HEK293 (cell line): ENCODE measurements at regions not wholly inside any gene's neighbourhood (a gene's known extent, or its start where the extent isn't known, plus 50 kb on each side); places are given as distances from the start of the nearest gene placed in this dataset.

Experiments
- CTCF ChIA-PET: fragments of 350-600 bp; formaldehyde crosslinking; extraction: SDS; loops from one replicate; lab custom pipeline; 2021; ENCODE audit warnings: antibody characterized with exemption; lab: Yijun Ruan, JAX
- POLR2A ChIA-PET: fragments of 300-600 bp; formaldehyde crosslinking; extraction: SDS; loops from one replicate; lab custom pipeline; 2020; ENCODE audit warnings: antibody characterized with exemption, inconsistent platforms; lab: Yijun Ruan, JAX
- H3K27ac ChIP-seq: fragments of 200-500 bp; sonication (Bioruptor generic); 2 replicates; pipeline ENCODE4 v1.5.1; 2014; ENCODE audit warnings: low read depth, low read length, control low read depth, inconsistent platforms; ENCODE audit errors: extremely low read depth
- H3K36me3 ChIP-seq, 2 experiments: fragments of 200-500 bp in 1 of 2; sonication (Bioruptor generic) in 1 of 2; 1 replicate in 1 of 2; 2 replicates in 1 of 2; pipeline ENCODE4 v1.5.1; 2014 to 2017; ENCODE audit warnings: inconsistent platforms in 2 of 2, low read length in 2 of 2; ENCODE audit not compliant: control insufficient read depth in 2 of 2, insufficient read depth in 1 of 2
- H3K4me1 ChIP-seq: fragments of 200-500 bp; sonication (Bioruptor generic); 2 replicates; pipeline ENCODE4 v1.5.1; 2014; ENCODE audit warnings: mild to moderate bottlenecking, low read length, inconsistent platforms; ENCODE audit not compliant: control insufficient read depth, insufficient read depth
- H3K4me3 ChIP-seq: 2 replicates; pipeline ENCODE4 v1.5.1; 2011; ENCODE audit warnings: low read depth, mild to moderate bottlenecking, control low read depth, low read length, moderate library complexity
- H3K9me3 ChIP-seq: fragments of 200-500 bp; sonication (Bioruptor generic); 2 replicates; pipeline ENCODE4 v1.5.1; 2014; ENCODE audit warnings: low read depth, low read length, inconsistent platforms; ENCODE audit not compliant: control insufficient read depth, insufficient read depth
- TRIM28 ChIP-seq: IDR thresholded peaks from 2 replicates; pipeline ENCODE4 v1.6.1; 2011; ENCODE audit warnings: low read length, control low read depth, borderline replicate concordance
- ZBTB11 ChIP-seq: fragments of 450-650 bp; formaldehyde crosslinking; conservative IDR thresholded peaks from 2 replicates; pipeline ENCODE4 v1.5.1; 2016; ENCODE audit warnings: low read depth, missing biosample characterization, missing genetic modification characterization
- ZFP3 ChIP-seq: fragments of 450-650 bp; formaldehyde crosslinking; IDR thresholded peaks from 2 replicates; pipeline ENCODE4 v1.5.1; 2016; ENCODE audit warnings: low read depth, missing biosample characterization, missing genetic modification characterization
- ZFP37 ChIP-seq: fragments of 450-650 bp; formaldehyde crosslinking; IDR thresholded peaks from 2 replicates; pipeline ENCODE4 v1.5.1; 2016; ENCODE audit warnings: missing biosample characterization, missing genetic modification characterization
- ZNF132 ChIP-seq: fragments of 450-650 bp; formaldehyde crosslinking; IDR thresholded peaks from 2 replicates; pipeline ENCODE4 v1.5.1; 2017; ENCODE audit warnings: missing biosample characterization, missing genetic modification characterization, borderline replicate concordance
- ZNF169 ChIP-seq: fragments of 450-650 bp; formaldehyde crosslinking; IDR thresholded peaks from 2 replicates; pipeline ENCODE4 v1.5.1; 2016; ENCODE audit warnings: missing biosample characterization, missing genetic modification characterization
- ZNF24 ChIP-seq: fragments of 450-650 bp; formaldehyde crosslinking; IDR thresholded peaks from 2 replicates; pipeline ENCODE4 v1.5.1; 2016; ENCODE audit warnings: missing biosample characterization, missing genetic modification characterization
- ZNF302 ChIP-seq: fragments of 450-650 bp; formaldehyde crosslinking; IDR thresholded peaks from 2 replicates; pipeline ENCODE4 v1.5.1; 2016; ENCODE audit warnings: missing biosample characterization, missing genetic modification characterization, low read depth
- ZNF394 ChIP-seq: fragments of 450-650 bp; formaldehyde crosslinking; IDR thresholded peaks from 2 replicates; pipeline ENCODE4 v1.5.1; 2016; ENCODE audit warnings: missing biosample characterization, missing genetic modification characterization, mild to moderate bottlenecking, moderate library complexity, borderline replicate concordance
- ZNF518A ChIP-seq: fragments of 450-650 bp; formaldehyde crosslinking; conservative IDR thresholded peaks from 2 replicates; pipeline ENCODE4 v1.5.1; 2016; ENCODE audit warnings: low read depth, missing biosample characterization, missing genetic modification characterization
- ZNF571 ChIP-seq: fragments of 450-650 bp; formaldehyde crosslinking; IDR thresholded peaks from 2 replicates; pipeline ENCODE4 v1.5.0; 2017; ENCODE audit warnings: missing biosample characterization, missing genetic modification characterization
- ZNF621 ChIP-seq: fragments of 450-650 bp; formaldehyde crosslinking; IDR thresholded peaks from 2 replicates; pipeline ENCODE4 v1.5.1; 2017; ENCODE audit warnings: missing biosample characterization, missing genetic modification characterization
- TF ChIP-seq, protein P1 (sequence below): fragments of 450-650 bp; formaldehyde crosslinking; IDR thresholded peaks from 2 replicates; pipeline ENCODE4 v1.5.1; 2016; ENCODE audit warnings: missing biosample characterization, missing genetic modification characterization, low read depth
- TF ChIP-seq, protein P2 (sequence below): IDR thresholded peaks from 2 replicates; pipeline ENCODE4 v1.6.1; 2011; ENCODE audit warnings: mild to moderate bottlenecking, low read depth, low read length, borderline replicate concordance

DNA sequence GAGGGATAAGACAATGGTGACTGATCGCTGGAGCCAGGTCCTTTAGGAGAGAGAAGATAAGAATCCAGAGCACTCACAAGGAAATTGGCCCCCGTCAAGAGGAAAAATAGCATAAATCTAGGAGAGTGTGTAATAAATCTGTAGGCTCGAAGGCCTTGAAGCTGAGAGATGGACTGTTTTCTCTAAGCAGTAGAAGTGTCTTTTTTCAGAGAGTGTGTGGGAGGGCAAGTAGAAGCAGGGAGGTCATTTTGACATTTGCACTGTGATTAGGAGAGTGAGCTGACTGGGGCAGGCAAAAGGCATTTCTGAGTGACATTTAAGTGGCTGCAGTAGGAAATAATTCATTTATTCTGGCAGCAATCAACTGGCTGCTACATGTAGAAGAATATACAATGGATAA is 78.0 kb upstream of the DDHD1 start:
- no peaks in the 10 kb centered on the region; the same call in 1 of the 2 replicates for H3K9me3 ChIP-seq
- no peaks in the 10 kb centered on the region for H3K4me1 ChIP-seq
- no peak overlapping the region for H3K4me3 ChIP-seq
- CTCF ChIA-PET = no interaction called here
- POLR2A ChIA-PET = no interaction called here
- TF ChIP-seq TRIM28 (peak; percentile 47; the same call in 1 of the 2 replicates), ZNF169 (no peak)
- H3K36me3 ChIP-seq = no peaks in the 10 kb centered on the region
- no peak overlapping the region for H3K27ac ChIP-seq

- ChIA-PET CTCF (interaction anchor here (0.6 kb wide), 1 partner anchor 1097 kb away, joined by 5 read pairs; no protein-coding TSS in a partner anchor), POLR2A (no interaction called here)
- TF ChIP-seq, protein P1, sequence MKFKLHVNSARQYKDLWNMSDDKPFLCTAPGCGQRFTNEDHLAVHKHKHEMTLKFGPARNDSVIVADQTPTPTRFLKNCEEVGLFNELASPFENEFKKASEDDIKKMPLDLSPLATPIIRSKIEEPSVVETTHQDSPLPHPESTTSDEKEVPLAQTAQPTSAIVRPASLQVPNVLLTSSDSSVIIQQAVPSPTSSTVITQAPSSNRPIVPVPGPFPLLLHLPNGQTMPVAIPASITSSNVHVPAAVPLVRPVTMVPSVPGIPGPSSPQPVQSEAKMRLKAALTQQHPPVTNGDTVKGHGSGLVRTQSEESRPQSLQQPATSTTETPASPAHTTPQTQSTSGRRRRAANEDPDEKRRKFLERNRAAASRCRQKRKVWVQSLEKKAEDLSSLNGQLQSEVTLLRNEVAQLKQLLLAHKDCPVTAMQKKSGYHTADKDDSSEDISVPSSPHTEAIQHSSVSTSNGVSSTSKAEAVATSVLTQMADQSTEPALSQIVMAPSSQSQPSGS (tag by site-specific recombination) = no peak
- TF ChIP-seq ZNF621 (tag by site-specific recombination) = no peak
- TF ChIP-seq ZNF571 = no peak
- no peak for TF ChIP-seq ZFP3 (tag by site-specific recombination)
- TF ChIP-seq ZBTB11 (tag by site-specific recombination) = no peak
- no peak for TF ChIP-seq ZNF132 (tag by site-specific recombination)
- no peak for TF ChIP-seq ZNF394
- no peak for TF ChIP-seq ZNF518A
- TF ChIP-seq, protein P2, sequence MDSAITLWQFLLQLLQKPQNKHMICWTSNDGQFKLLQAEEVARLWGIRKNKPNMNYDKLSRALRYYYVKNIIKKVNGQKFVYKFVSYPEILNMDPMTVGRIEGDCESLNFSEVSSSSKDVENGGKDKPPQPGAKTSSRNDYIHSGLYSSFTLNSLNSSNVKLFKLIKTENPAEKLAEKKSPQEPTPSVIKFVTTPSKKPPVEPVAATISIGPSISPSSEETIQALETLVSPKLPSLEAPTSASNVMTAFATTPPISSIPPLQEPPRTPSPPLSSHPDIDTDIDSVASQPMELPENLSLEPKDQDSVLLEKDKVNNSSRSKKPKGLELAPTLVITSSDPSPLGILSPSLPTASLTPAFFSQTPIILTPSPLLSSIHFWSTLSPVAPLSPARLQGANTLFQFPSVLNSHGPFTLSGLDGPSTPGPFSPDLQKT = no peak
- TF ChIP-seq ZNF24 (tag by site-specific recombination) = no peak
- TF ChIP-seq ZNF302 (tag by site-specific recombination) = no peak
- no peak for TF ChIP-seq ZFP37 (tag by site-specific recombination)
- H3K4me1 ChIP-seq = no peaks in the 10 kb centered on the region
- no peaks in the 10 kb centered on the region for H3K36me3 ChIP-seq
- H3K9me3 ChIP-seq = no peaks in the 10 kb centered on the region; the same call in 1 of the 2 replicates
- no peak overlapping the region for H3K4me3 ChIP-seq
- no peak overlapping the region for H3K27ac ChIP-seq
Observed at GRCh38 chr14:53228966-53229365, 75.8 kb upstream of the DDHD1 start.
